ENCODE measurements at regions not wholly inside any gene's neighbourhood (a gene's known extent, or its start where the extent isn't known, plus 50 kb on each side); places are given as distances from the start of the nearest gene placed in this dataset.

GRCh38 chr21:43343992-43344886 is 82.7 kb downstream of the SIK1 start:
- no peak overlapping the region for H3K18ac ChIP-seq (ENCODE audit: low read length)
- peaks cover 4% of the 10 kb centered on the region for H3K79me2 ChIP-seq (ENCODE audit: control insufficient read depth, insufficient read depth, low read length, poor library complexity)
- no peak overlapping the region for H3K9ac ChIP-seq (ENCODE audit: low read length)
- peaks cover 27 to 28% of the 10 kb centered on the region in 2 experiments for H3K4me1 ChIP-seq (ENCODE audit: control insufficient read depth in 1 of 2, insufficient read depth in 2 of 2, low read length in 2 of 2)
- no peak for DNase-seq
- peak overlapping the region; percentile 8 for H2BK12ac ChIP-seq (ENCODE audit: low read length)
- no peak overlapping the region for H4K8ac ChIP-seq (ENCODE audit: low read depth, low read length)
- H2AFZ ChIP-seq (ENCODE audit: insufficient read depth, low read length, poor library complexity) = no peak overlapping the region
- no CpG with 5 or more reads among the region's 37 CpGs for WGBS (ENCODE audit: extremely low coverage, insufficient coverage, insufficient read length)
- no peaks in the 10 kb centered on the region for H3K36me3 ChIP-seq (ENCODE audit: control insufficient read depth in 1 of 2, insufficient read depth in 2 of 2, low read length in 2 of 2)
- no peak overlapping the region for H2AK5ac ChIP-seq (ENCODE audit: low read length)
- no peak overlapping the region for H3K4me3 ChIP-seq (ENCODE audit: low read depth, low read length)
- no peak overlapping the region for H2BK5ac ChIP-seq (ENCODE audit: low read depth, low read length, poor library complexity)
- H4K12ac ChIP-seq (ENCODE audit: low read depth, low read length) = no peak overlapping the region
- H3K4me2 ChIP-seq (ENCODE audit: low read length) = no peak overlapping the region
- no peak overlapping the region for H2BK120ac ChIP-seq (ENCODE audit: insufficient read depth, low read length, poor library complexity)
- no peak overlapping the region for H3K14ac ChIP-seq (ENCODE audit: low read length)
- H4K91ac ChIP-seq (ENCODE audit: low read depth, low read length) = peak overlapping the region; percentile 52
- H3K27ac ChIP-seq (ENCODE audit: low read depth, low read length) = no peak overlapping the region
- H3K79me1 ChIP-seq (ENCODE audit: low read length) = peaks cover 15% of the 10 kb centered on the region
- H3K9me3 ChIP-seq (ENCODE audit: insufficient read depth, low read depth, low read length) = no peaks in the 10 kb centered on the region
- H3K23ac ChIP-seq (ENCODE audit: low read length) = no peak overlapping the region
- no peak overlapping the region for H3K4ac ChIP-seq (ENCODE audit: low read depth, low read length)
- no peaks in the 10 kb centered on the region for H3K27me3 ChIP-seq (ENCODE audit: insufficient read depth, low read length)

- H3K23ac ChIP-seq (ENCODE audit: low read length) = no peak overlapping the region
- H3K9me3 ChIP-seq (ENCODE audit: insufficient read depth, low read depth, low read length) = no peaks in the 10 kb centered on the region
- H3K9ac ChIP-seq (ENCODE audit: low read length) = no peak overlapping the region
- peaks cover 24 to 25% of the 10 kb centered on the region in 2 experiments for H3K4me1 ChIP-seq (ENCODE audit: control insufficient read depth in 1 of 2, insufficient read depth in 2 of 2, low read length in 2 of 2)
- no peak overlapping the region for H3K4ac ChIP-seq (ENCODE audit: low read depth, low read length)
- H4K8ac ChIP-seq (ENCODE audit: low read depth, low read length) = no peak overlapping the region
- peak overlapping the region; percentile 52 for H4K91ac ChIP-seq (ENCODE audit: low read depth, low read length)
- no peak overlapping the region for H2AFZ ChIP-seq (ENCODE audit: insufficient read depth, low read length, poor library complexity)
- no CpG with 5 or more reads among the region's 26 CpGs for WGBS (ENCODE audit: extremely low coverage, insufficient coverage, insufficient read length)
- H3K27ac ChIP-seq (ENCODE audit: low read depth, low read length) = no peak overlapping the region
- no peaks in the 10 kb centered on the region for H3K36me3 ChIP-seq (ENCODE audit: control insufficient read depth in 1 of 2, insufficient read depth in 2 of 2, low read length in 2 of 2)
- H2BK12ac ChIP-seq (ENCODE audit: low read length) = no peak overlapping the region
- H3K18ac ChIP-seq (ENCODE audit: low read length) = no peak overlapping the region
- H3K4me2 ChIP-seq (ENCODE audit: low read length) = no peak overlapping the region
- no peak overlapping the region for H2AK5ac ChIP-seq (ENCODE audit: low read length)
- H3K27me3 ChIP-seq (ENCODE audit: insufficient read depth, low read length) = no peaks in the 10 kb centered on the region
- no peak overlapping the region for H4K12ac ChIP-seq (ENCODE audit: low read depth, low read length)
- peak overlapping the region; percentile 15 for H2BK120ac ChIP-seq (ENCODE audit: insufficient read depth, low read length, poor library complexity)
- peaks cover 15% of the 10 kb centered on the region for H3K79me1 ChIP-seq (ENCODE audit: low read length)
- H3K14ac ChIP-seq (ENCODE audit: low read length) = no peak overlapping the region
- peaks cover 4% of the 10 kb centered on the region for H3K79me2 ChIP-seq (ENCODE audit: control insufficient read depth, insufficient read depth, low read length, poor library complexity)
- peak; percentile 62 to 72 for DNase-seq
- no peak overlapping the region for H3K4me3 ChIP-seq (ENCODE audit: low read depth, low read length)
- no peak overlapping the region for H2BK5ac ChIP-seq (ENCODE audit: low read depth, low read length, poor library complexity)
Measured at GRCh38 chr21:43343095-43343991, 83.6 kb downstream of the SIK1 start.

GRCh38 chr21:43342301-43342881 is 84.5 kb downstream of the SIK1 start:
- Histone ChIP-seq H3K9ac (ENCODE audit: low read length) (no peak overlapping the region), H3K4me3 (ENCODE audit: low read depth, low read length) (peak overlapping the region; percentile 49), H3K4ac (ENCODE audit: low read depth, low read length) (no peak overlapping the region), H2BK5ac (ENCODE audit: low read depth, low read length, poor library complexity) (no peak overlapping the region), H4K91ac (ENCODE audit: low read depth, low read length) (no peak overlapping the region), H2AFZ (ENCODE audit: insufficient read depth, low read length, poor library complexity) (no peak overlapping the region), H3K23ac (ENCODE audit: low read length) (no peak overlapping the region), H3K27ac (ENCODE audit: low read depth, low read length) (no peak overlapping the region), H2BK120ac (ENCODE audit: insufficient read depth, low read length, poor library complexity) (no peak overlapping the region), H2AK5ac (ENCODE audit: low read length) (no peak overlapping the region), H3K9me3 (ENCODE audit: insufficient read depth, low read depth, low read length) (no peaks in the 10 kb centered on the region), H4K8ac (ENCODE audit: low read depth, low read length) (no peak overlapping the region), H3K18ac (ENCODE audit: low read length) (no peak overlapping the region), H2BK12ac (ENCODE audit: low read length) (no peak overlapping the region), H3K4me2 (ENCODE audit: low read length) (no peak overlapping the region), H3K79me2 (ENCODE audit: control insufficient read depth, insufficient read depth, low read length, poor library complexity) (peaks cover 4% of the 10 kb centered on the region), H3K36me3 (ENCODE audit: control insufficient read depth in 1 of 2, insufficient read depth in 2 of 2, low read length in 2 of 2) (no peaks in the 10 kb centered on the region), H3K4me1 (ENCODE audit: control insufficient read depth in 1 of 2, insufficient read depth in 2 of 2, low read length in 2 of 2) (peaks cover 24 to 25% of the 10 kb centered on the region in 2 experiments), H4K12ac (ENCODE audit: low read depth, low read length) (no peak overlapping the region), H3K79me1 (ENCODE audit: low read length) (peaks cover 15% of the 10 kb centered on the region), H3K14ac (ENCODE audit: low read length) (no peak overlapping the region), H3K27me3 (ENCODE audit: insufficient read depth, low read length) (no peaks in the 10 kb centered on the region)
- no peak for DNase-seq
- WGBS (ENCODE audit: extremely low coverage, insufficient coverage, insufficient read length) = 100% methylated on average over 1 of the region's 17 CpGs

GRCh38 chr21:43341378-43342161 is 85.4 kb downstream of the SIK1 start:
- Histone ChIP-seq H3K79me1 (ENCODE audit: low read length) (peaks cover 14% of the 10 kb centered on the region), H4K91ac (ENCODE audit: low read depth, low read length) (no peak overlapping the region), H3K79me2 (ENCODE audit: control insufficient read depth, insufficient read depth, low read length, poor library complexity) (peaks cover 4% of the 10 kb centered on the region), H2AK5ac (ENCODE audit: low read length) (peak overlapping the region; percentile 5), H2BK5ac (ENCODE audit: low read depth, low read length, poor library complexity) (no peak overlapping the region), H3K36me3 (ENCODE audit: control insufficient read depth in 1 of 2, insufficient read depth in 2 of 2, low read length in 2 of 2) (no peaks in the 10 kb centered on the region), H2AFZ (ENCODE audit: insufficient read depth, low read length, poor library complexity) (no peak overlapping the region), H2BK12ac (ENCODE audit: low read length) (peak overlapping the region; percentile 4), H3K27ac (ENCODE audit: low read depth, low read length) (no peak overlapping the region), H3K4ac (ENCODE audit: low read depth, low read length) (no peak overlapping the region), H3K27me3 (ENCODE audit: insufficient read depth, low read length) (no peaks in the 10 kb centered on the region), H3K4me1 (ENCODE audit: control insufficient read depth in 1 of 2, insufficient read depth in 2 of 2, low read length in 2 of 2) (peaks cover 22 to 23% of the 10 kb centered on the region in 2 experiments), H4K8ac (ENCODE audit: low read depth, low read length) (no peak overlapping the region), H3K9me3 (ENCODE audit: insufficient read depth, low read depth, low read length) (peaks cover 5% of the 10 kb centered on the region), H3K4me3 (ENCODE audit: low read depth, low read length) (no peak overlapping the region), H3K9ac (ENCODE audit: low read length) (no peak overlapping the region), H2BK120ac (ENCODE audit: insufficient read depth, low read length, poor library complexity) (no peak overlapping the region), H3K18ac (ENCODE audit: low read length) (no peak overlapping the region), H3K23ac (ENCODE audit: low read length) (no peak overlapping the region), H4K12ac (ENCODE audit: low read depth, low read length) (no peak overlapping the region), H3K4me2 (ENCODE audit: low read length) (no peak overlapping the region), H3K14ac (ENCODE audit: low read length) (no peak overlapping the region)
- WGBS (ENCODE audit: extremely low coverage, insufficient coverage, insufficient read length) = no CpG with 5 or more reads among the region's 25 CpGs
- no peak for DNase-seq

Measured in trophoblast cell (in vitro differentiated cells and primary cell).